A673 (cell line): ENCODE measurements at regions not wholly inside any gene's neighbourhood (a gene's known extent, or its start where the extent isn't known, plus 50 kb on each side); places are given as distances from the start of the nearest gene placed in this dataset.

ENCODE experiments used
- BruUV-seq: library from RNA; stranded (reverse); fragments of 400-500 nt; replicated peaks from 2 replicates; lab custom pipeline; 2021; lab: Mats Ljungman, UMichigan
- CTCF ChIA-PET: fragments of 300-600 bp; sonication (Branson Sonifier 250); formaldehyde crosslinking; loops from one replicate; lab custom pipeline; 2022; ENCODE audit warnings: antibody characterized with exemption; lab: Charles Lee
- POLR2A ChIA-PET: fragments of 300-600 bp; sonication (Branson Sonifier 250); formaldehyde crosslinking; loops from one replicate; lab custom pipeline; 2022; ENCODE audit warnings: antibody characterized with exemption; ENCODE audit not compliant: low non-redundant PET; lab: Charles Lee
- DNase-seq: peaks from one replicate; pipeline ENCODE4 v3.0.0-alpha.2; 2015; ENCODE audit warnings: low spot score
- H3K27ac ChIP-seq: fragments of 200-600 bp; sonication (generic); 2 replicates; pipeline ENCODE4 v1.5.1; 2016; ENCODE audit warnings: mixed run types, low read depth, mild to moderate bottlenecking, mixed read lengths, antibody characterized with exemption, low read length; ENCODE audit not compliant: poor library complexity, severe bottlenecking
- H3K27me3 ChIP-seq: fragments of 200-600 bp; sonication (generic); replicated peaks from 2 replicates; pipeline ENCODE4 v1.6.1; 2017; ENCODE audit warnings: mixed run types, low read depth, mild to moderate bottlenecking, mixed read lengths, antibody characterized with exemption, low read length; ENCODE audit not compliant: insufficient read depth, poor library complexity
- H3K36me3 ChIP-seq: fragments of 200-600 bp; sonication (generic); 2 replicates; pipeline ENCODE4 v1.6.1; 2016; ENCODE audit warnings: mixed run types, mild to moderate bottlenecking, mixed read lengths, antibody characterized with exemption, low read length; ENCODE audit not compliant: insufficient read depth, poor library complexity, severe bottlenecking
- H3K4me1 ChIP-seq: fragments of 200-600 bp; sonication (generic); 2 replicates; pipeline ENCODE4 v1.6.1; 2017; ENCODE audit warnings: mixed run types, mild to moderate bottlenecking, mixed read lengths, antibody characterized with exemption, low read length; ENCODE audit not compliant: insufficient read depth, poor library complexity, severe bottlenecking
- H3K4me3 ChIP-seq: fragments of 200-600 bp; sonication (generic); 2 replicates; pipeline ENCODE4 v1.5.1; 2016; ENCODE audit warnings: low read depth, mixed run types, mild to moderate bottlenecking, mixed read lengths, low read length; ENCODE audit not compliant: poor library complexity, severe bottlenecking
- H3K9me3 ChIP-seq: fragments of 200-600 bp; sonication (generic); 2 replicates; pipeline ENCODE4 v1.6.1; 2016; ENCODE audit warnings: mixed run types, low read depth, mild to moderate bottlenecking, mixed read lengths, antibody characterized with exemption, low read length; ENCODE audit not compliant: poor library complexity, severe bottlenecking
- EZH2 ChIP-seq: fragments of 200-600 bp; sonication (generic); IDR thresholded peaks from 2 replicates; pipeline ENCODE4 v1.6.1; 2017; ENCODE audit warnings: borderline replicate concordance, low read depth, mild to moderate bottlenecking, mixed read lengths, antibody characterized with exemption, low read length; ENCODE audit not compliant: poor library complexity, severe bottlenecking
- intact Hi-C: fragments of 100-400 bp; cut with micrococcal nuclease; formaldehyde crosslinking; loops from one replicate; pipeline ENCODE4 v1.10.0; 2022; ENCODE audit not compliant: unreplicated experiment
- TF ChIP-seq, protein P1 (sequence below): fragments of 300-800, 200-600 bp; sonication (generic); conservative IDR thresholded peaks from 2 replicates; pipeline ENCODE4 v1.5.1; 2017; ENCODE audit warnings: low read depth, mild to moderate bottlenecking, antibody characterized with exemption, low read length, moderate library complexity, mixed read lengths

DNA sequence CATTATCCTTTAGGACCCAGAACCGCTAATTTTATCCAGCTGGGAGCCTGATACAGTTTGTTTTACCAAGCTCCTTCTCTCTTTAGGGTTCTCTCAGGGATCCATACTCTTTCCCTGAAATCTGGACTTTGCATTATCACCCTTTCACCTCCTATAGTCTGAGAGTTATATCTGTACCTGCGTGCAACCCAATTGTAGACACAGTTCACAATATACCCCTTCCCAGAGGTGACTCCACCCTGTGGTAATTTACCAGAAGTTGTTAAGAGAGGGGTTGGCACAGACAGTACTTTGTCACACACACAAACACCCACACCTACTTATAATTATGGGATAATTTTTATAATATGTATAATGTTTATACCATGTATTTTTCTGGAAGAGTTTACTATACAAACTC lies 275.8 kb upstream of the NR3C2 start:
- no peak for TF ChIP-seq EZH2
- TF ChIP-seq, protein P1, sequence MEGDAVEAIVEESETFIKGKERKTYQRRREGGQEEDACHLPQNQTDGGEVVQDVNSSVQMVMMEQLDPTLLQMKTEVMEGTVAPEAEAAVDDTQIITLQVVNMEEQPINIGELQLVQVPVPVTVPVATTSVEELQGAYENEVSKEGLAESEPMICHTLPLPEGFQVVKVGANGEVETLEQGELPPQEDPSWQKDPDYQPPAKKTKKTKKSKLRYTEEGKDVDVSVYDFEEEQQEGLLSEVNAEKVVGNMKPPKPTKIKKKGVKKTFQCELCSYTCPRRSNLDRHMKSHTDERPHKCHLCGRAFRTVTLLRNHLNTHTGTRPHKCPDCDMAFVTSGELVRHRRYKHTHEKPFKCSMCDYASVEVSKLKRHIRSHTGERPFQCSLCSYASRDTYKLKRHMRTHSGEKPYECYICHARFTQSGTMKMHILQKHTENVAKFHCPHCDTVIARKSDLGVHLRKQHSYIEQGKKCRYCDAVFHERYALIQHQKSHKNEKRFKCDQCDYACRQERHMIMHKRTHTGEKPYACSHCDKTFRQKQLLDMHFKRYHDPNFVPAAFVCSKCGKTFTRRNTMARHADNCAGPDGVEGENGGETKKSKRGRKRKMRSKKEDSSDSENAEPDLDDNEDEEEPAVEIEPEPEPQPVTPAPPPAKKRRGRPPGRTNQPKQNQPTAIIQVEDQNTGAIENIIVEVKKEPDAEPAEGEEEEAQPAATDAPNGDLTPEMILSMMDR = no peak
- intact Hi-C loops = no loop called here
- no TSS peak for BruUV-seq
- Histone ChIP-seq H3K27me3 (no peaks in the 10 kb centered on the region), H3K9me3 (no peaks in the 10 kb centered on the region), H3K4me1 (no peaks in the 10 kb centered on the region), H3K36me3 (no peaks in the 10 kb centered on the region), H3K27ac (no peak overlapping the region), H3K4me3 (no peak overlapping the region)
- DNase-seq = no peak
- ChIA-PET CTCF (no interaction called here), POLR2A (no interaction called here)

DNA sequence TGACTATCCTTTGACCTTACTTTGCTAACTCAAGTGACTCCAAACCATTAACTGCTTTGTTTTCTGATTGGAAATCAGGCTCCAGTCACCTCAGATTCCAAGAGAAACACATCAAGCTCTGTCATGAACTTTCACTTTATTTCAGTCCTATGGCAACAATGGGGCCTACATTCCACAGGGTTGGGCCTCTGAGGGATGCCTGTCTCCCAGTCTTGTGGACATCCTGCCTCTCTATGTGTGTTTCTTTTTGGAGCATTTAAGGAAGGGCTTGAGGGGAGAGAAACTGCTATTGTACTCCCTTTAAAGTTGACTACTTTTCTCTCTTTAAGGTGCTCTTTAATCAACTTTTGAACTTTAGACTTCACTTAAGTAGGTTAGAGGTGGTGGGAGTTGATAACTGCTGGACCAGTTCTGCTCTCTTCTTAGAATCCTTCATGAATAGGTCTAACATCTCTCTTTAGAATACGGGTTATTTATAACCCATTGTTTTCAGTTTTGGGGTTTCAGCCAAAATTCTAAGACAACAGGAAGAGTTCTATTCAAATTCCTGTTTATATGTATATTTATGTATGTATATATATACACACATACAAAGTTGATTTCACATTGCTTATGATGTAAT lies 274.3 kb upstream of the NR3C2 start:
- CTCF ChIA-PET = no interaction called here
- DNase-seq = no peak
- Histone ChIP-seq H3K4me1 (no peaks in the 10 kb centered on the region), H3K36me3 (no peaks in the 10 kb centered on the region), H3K9me3 (no peaks in the 10 kb centered on the region), H3K27ac (no peak overlapping the region), H3K27me3 (no peaks in the 10 kb centered on the region), H3K4me3 (no peak overlapping the region)
- intact Hi-C loops = no loop called here
- POLR2A ChIA-PET = no interaction called here
- TF ChIP-seq EZH2 = no peak
- TF ChIP-seq, protein P1 = no peak
- no TSS peak for BruUV-seq

DNA sequence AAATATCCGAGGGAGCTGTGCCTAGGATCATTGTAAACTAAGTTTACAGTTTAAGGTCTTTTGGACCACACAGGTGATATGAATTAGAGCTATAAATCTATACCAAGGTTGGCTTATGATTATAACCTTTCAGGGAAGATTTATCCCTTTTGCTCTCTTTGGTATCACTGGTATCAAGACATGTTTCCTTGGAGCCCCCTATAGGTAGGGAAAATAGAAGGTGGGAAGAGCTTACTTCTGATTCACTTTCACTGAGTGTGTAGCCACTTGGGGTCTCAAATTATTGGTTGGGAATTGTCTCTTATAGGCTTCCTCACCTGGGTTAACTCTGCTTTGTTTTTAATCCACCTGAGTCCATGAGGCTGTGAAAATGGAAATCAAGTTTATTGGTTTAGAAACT lies 262.1 kb upstream of the NR3C2 start:
- Histone ChIP-seq H3K4me3 (no peak overlapping the region), H3K36me3 (no peaks in the 10 kb centered on the region), H3K27ac (no peak overlapping the region), H3K9me3 (no peaks in the 10 kb centered on the region), H3K4me1 (no peaks in the 10 kb centered on the region), H3K27me3 (no peaks in the 10 kb centered on the region)
- no TSS peak for BruUV-seq
- intact Hi-C loops = no loop called here
- CTCF ChIA-PET = no interaction called here
- DNase-seq = peak; percentile 6
- POLR2A ChIA-PET = no interaction called here
- TF ChIP-seq, protein P1 = peak; percentile 44; the same call in 1 of the 2 replicates
- no peak for TF ChIP-seq EZH2
